ENCODE measurements at regions not wholly inside any gene's neighbourhood (a gene's known extent, or its start where the extent isn't known, plus 50 kb on each side); places are given as distances from the start of the nearest gene placed in this dataset.
"Not testable (repeated sequence)": the region's sequence is repeated elsewhere in the genome, so short reads cannot be mapped to it uniquely, and the experiment has no call there.

DNA sequence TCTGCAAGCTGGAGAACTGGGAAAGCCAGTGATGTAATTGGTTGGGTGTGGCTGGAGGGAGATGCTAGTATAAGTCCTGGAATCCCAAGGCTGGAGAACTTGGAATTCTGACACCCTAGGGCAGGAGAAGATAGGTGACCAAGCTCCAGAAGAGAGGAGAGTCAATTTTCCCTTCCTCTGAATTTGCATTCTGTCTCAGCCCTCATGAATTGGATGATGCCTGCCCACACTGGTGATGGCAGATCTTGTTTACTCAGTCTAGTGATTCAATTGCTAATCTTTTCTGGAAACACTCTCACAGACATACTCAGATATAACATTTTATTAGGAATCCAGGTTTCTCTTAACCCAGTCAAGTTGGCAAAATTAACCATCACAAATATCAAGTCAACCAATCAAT is 287.2 kb downstream of the RDH14 start:
- TF ChIP-seq, protein P1, sequence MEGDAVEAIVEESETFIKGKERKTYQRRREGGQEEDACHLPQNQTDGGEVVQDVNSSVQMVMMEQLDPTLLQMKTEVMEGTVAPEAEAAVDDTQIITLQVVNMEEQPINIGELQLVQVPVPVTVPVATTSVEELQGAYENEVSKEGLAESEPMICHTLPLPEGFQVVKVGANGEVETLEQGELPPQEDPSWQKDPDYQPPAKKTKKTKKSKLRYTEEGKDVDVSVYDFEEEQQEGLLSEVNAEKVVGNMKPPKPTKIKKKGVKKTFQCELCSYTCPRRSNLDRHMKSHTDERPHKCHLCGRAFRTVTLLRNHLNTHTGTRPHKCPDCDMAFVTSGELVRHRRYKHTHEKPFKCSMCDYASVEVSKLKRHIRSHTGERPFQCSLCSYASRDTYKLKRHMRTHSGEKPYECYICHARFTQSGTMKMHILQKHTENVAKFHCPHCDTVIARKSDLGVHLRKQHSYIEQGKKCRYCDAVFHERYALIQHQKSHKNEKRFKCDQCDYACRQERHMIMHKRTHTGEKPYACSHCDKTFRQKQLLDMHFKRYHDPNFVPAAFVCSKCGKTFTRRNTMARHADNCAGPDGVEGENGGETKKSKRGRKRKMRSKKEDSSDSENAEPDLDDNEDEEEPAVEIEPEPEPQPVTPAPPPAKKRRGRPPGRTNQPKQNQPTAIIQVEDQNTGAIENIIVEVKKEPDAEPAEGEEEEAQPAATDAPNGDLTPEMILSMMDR (IDR thresholded peaks at IDR 0.05) = no peak
- Histone ChIP-seq H3K27ac (peak overlapping the region in 1 of 2 donors; percentile 45), H3K9me3 (no peaks in the 10 kb centered on the region), H3K27me3 (no peaks in the 10 kb centered on the region), H3K36me3 (no peaks in the 10 kb centered on the region), H3K4me3 (no peak overlapping the region), H3K4me1 (no peaks in the 10 kb centered on the region)
- intact Hi-C loops (cut with DNase I) = no loop called here
- DNase-seq (ENCODE audit: low spot score in 2 of 2) = no peak

DNA sequence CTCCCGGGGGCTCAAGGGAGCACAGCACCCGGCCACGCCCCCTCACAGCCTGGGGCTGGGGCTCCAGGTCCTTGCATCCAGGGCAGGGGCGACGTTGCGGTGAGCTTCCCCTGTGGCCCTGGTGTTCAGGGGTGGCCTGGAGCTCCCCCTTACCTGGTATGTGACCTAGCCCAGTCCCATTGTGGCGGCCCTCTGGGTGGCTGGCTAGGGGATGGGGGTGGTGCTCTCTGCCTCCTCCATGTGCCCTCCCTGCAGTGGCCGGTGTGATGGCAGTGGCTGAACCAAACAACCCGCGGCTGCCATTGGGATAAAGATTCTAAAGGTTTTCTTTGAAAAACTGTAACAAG is 288.3 kb downstream of the RDH14 start:
- no peaks in the 10 kb centered on the region for H3K36me3 ChIP-seq
- H3K27ac ChIP-seq = peak overlapping the region in 1 of 2 donors; percentile 45
- no peaks in the 10 kb centered on the region for H3K27me3 ChIP-seq
- DNase-seq (ENCODE audit: low spot score in 2 of 2) = no peak
- intact Hi-C loops (cut with DNase I) = no loop called here
- H3K4me1 ChIP-seq = no peaks in the 10 kb centered on the region
- no peak overlapping the region for H3K4me3 ChIP-seq
- TF ChIP-seq, protein P1 (IDR thresholded peaks at IDR 0.05) = no peak
- H3K9me3 ChIP-seq = no peaks in the 10 kb centered on the region

DNA sequence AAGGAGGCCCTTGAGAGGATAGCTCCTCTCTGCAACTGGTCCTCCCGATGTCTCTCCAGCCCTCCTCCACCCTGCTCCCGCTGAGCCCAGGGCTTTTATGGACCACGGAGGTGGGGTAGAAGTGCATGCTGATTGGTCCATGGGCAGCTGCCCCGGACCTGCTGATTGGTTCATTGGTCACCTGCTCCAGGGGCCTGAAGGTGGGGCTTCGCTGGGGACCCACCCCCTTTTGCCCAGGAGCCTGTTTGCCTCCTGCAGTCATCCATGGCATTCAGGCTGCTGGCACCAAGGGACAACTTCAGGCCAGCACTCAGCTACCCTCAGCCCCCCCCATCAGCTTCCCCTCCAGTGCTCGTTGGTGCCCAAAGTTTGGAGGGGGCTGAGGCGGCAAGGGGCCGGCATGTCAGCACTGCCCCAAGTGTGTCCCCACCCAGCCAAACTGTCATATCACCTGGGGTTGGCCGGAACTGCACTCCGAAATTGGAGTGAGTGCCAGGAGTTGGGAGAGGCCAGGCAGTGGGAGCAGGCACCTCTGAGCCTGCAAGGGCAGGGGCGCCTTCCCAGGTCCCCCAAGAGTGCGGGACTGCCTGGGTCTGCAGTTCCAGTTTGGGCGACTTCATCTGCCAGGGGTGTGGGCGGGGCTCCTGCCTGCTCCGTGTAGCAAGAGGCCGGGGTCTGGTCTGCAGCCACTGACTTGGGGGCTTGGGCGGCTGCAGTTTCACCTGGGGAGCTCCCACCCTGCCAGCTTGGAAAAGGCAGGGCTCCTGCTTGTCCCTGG is 288.9 kb downstream of the RDH14 start:
- Histone ChIP-seq H3K36me3 (no peaks in the 10 kb centered on the region), H3K9me3 (no peaks in the 10 kb centered on the region), H3K27ac (no peak overlapping the region), H3K4me3 (no peak overlapping the region), H3K4me1 (no peaks in the 10 kb centered on the region), H3K27me3 (no peaks in the 10 kb centered on the region)
- intact Hi-C loops (cut with DNase I) = no loop called here
- TF ChIP-seq, protein P1 (IDR thresholded peaks at IDR 0.05) = no peak
- DNase-seq (ENCODE audit: low spot score in 2 of 2) = no peak

DNA sequence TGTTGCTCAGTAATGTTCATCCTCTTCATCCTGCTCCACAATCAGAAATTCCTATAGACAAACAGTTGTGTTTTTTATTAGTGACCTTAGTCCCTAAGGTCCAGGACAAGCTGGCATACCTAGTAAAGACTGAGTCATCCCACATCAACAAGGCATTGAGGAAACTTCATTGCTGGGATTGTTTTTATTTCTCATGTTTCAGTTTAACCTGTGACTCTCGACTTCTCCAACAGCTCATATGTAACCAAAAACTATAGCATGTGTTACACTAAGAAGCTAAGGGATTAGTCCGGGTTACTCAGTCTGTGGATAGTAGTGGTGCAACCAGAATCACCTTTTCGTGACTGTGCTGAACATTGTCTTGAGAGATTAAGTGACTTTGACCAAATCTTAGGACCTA is 292.1 kb downstream of the RDH14 start:
- DNase-seq (ENCODE audit: low spot score in 2 of 2) = no peak
- TF ChIP-seq, protein P1 (IDR thresholded peaks at IDR 0.05) = no peak
- peaks cover 0 to 10% of the 10 kb centered on the region in 2 donors for H3K4me1 ChIP-seq
- H3K9me3 ChIP-seq = no peaks in the 10 kb centered on the region
- H3K36me3 ChIP-seq = no peaks in the 10 kb centered on the region
- no peak overlapping the region for H3K27ac ChIP-seq
- H3K4me3 ChIP-seq = no peak overlapping the region
- H3K27me3 ChIP-seq = no peaks in the 10 kb centered on the region
- intact Hi-C loops (cut with DNase I) = no loop called here

DNA sequence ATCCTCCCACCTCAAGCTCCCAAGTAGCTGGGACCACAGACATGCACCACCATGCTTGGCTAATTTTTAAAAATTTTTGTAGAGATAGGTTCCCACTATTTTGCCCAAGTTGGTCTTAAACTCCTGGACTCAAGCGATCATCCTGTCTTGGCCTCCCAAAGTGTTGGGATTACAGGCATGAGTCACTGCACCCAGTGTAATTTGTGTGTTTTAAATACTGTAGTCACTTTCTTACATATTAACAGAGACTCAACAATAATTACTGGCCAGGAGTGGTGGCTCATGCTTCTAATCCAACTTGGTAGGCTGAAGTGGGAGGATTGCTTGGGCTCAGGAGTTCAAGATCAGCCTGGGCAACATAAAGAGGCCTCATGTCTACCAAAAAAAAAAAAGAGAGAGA is 293.0 kb downstream of the RDH14 start:
- no peaks in the 10 kb centered on the region for H3K27me3 ChIP-seq
- no peaks in the 10 kb centered on the region for H3K36me3 ChIP-seq
- H3K27ac ChIP-seq = no peak overlapping the region
- H3K4me1 ChIP-seq = peaks cover 0 to 10% of the 10 kb centered on the region in 2 donors
- no peak overlapping the region for H3K4me3 ChIP-seq
- no peak for DNase-seq (ENCODE audit: low spot score in 2 of 2)
- TF ChIP-seq, protein P1 (IDR thresholded peaks at IDR 0.05) = no peak
- intact Hi-C loops (cut with DNase I) = no loop called here
- no peaks in the 10 kb centered on the region for H3K9me3 ChIP-seq

DNA sequence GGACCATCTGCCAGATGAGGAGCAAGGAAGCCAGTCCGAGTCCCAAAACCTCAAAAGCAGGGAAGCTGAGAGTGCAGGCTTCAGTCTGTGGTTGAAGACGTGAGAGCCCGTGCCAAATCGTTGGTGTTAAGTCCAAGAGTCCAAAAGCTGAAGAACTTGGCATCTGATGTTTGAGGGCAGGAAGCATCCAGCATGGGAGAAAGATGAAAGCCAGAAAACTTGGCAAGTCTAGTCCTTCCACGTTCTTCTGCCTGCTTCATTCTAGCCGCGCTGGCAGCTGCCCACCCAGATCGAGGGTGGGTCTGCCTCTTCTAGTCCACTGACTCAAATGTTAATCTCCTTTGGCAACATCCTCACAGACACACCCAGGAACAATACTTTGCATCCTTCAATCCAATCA is 293.8 kb downstream of the RDH14 start:
- H3K4me3 ChIP-seq; H3K4me1 ChIP-seq; H3K27ac ChIP-seq; H3K9me3 ChIP-seq; H3K27me3 ChIP-seq; H3K36me3 ChIP-seq; intact Hi-C loops (cut with DNase I); DNase-seq (ENCODE audit: low spot score in 2 of 2): not testable (repeated sequence)
